ENCODE measurements at regions not wholly inside any gene's neighbourhood (a gene's known extent, or its start where the extent isn't known, plus 50 kb on each side); places are given as distances from the start of the nearest gene placed in this dataset.

DNA sequence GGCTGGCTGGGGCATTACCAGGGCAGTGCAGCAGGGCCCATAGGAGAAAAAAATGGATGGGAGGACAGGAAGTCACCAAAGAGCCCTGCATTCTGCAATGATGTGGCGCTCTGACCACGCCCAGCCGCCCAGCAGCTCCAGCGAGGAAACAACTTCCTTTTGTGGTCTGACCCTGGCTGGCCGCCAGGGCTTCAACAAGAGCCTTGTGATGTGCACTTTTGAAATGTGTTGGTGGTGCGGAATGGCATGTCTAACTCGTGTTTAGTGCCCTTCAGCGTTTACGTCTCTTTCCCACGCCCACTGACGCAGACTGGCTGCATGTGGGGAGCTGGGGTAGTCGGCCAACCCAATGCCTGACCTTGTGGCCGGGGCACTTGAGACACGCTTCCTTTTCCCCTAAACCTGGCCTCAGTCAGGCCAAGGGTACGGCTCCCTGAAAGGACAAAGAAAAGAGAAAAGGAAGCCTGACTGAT lies 81.9 kb upstream of the CTNNB1 start:
- DNase-seq: no peak

DNA sequence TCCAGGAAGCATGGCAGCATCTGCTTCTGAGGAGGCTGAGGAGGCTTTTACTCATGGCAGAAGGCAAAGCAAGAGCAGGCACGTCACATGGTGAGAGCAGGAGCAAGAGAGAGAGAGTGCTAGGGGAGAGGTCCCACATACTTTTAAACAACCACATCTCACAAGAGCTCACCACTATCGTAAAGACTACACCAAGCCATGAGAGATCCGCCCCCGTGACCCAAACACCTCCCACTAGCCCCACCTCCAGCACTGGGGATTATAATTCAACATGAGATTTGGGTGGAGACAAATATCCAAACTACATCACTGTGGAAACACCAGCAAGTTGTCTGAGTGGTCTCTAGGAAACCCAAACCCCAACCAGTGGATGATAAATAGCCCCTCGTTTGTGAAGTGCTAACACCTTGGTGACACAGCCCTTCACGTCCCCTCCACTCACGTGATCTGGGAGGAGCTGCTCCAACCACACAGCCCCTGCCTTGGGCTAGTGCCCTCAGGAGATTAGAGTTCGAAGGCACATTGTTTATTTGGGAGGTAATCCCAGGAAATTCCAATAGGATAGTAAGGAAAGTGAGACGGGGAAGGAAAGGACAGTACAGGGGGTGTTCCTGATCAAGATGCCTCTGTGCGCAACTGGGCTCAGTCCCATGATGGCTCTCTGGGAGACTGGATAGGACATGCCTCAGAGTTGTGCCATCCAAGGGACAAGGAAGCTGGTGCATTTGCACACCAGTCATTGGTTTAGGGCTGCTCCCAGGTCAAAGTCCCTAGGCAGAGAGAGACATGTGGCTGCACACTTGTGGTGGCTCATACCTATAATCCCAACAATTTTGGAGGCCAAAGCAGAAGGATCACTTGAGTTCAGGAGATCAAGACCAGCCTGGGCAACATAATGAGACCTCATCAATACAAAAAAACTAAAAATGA lies 80.6 kb upstream of the CTNNB1 start:
- DNase-seq: no peak

DNA sequence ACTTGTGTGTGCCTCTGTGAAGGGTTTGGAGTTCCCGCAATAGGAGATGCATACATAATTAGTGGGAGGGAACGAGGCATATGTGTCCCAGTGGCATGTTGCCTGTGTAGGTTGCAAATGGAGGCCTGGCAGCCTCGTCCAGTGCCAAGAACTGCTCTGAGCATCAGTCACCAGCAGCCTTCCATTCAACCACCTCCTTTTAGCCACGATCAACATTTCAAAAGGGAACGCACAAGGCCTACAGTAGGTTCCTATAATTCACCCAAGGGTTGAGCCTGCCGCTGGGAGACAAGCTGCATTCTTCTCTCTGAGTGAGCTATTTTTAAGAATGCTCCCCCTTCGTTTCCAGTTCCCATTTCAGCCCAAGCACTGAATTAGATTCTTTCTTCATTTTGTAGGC lies 78.8 kb upstream of the CTNNB1 start:
- DNase-seq: no peak

- no peak for DNase-seq
Observed at GRCh38 chr3:41125258-41125657, 74.0 kb upstream of the CTNNB1 start.

- DNase-seq: no peak
Observed at GRCh38 chr3:41126472-41126871, 72.8 kb upstream of the CTNNB1 start.

DNA sequence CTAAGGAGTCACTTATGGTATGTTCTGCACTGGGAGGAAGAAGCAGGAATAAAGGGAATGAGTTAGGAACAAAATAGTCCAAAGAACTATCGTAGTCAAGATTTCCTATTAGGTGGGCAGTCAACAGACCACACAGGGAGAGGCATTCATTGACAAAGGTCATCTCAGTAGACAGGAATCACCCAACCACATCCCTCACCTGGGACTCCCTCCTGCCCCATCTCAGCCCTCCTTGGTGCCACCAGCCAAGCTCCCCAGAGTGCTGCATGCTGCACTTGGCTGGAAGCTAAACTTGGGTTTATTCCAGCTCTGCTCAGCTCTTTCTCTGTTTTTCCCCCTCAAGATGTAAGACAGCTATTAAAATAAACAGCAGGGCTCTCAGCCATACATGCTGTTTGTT lies 72.3 kb upstream of the CTNNB1 start:
- no peak for DNase-seq

GRCh38 chr3:41127414-41127813 lies 71.9 kb upstream of the CTNNB1 start:
- DNase-seq: no peak

DNA sequence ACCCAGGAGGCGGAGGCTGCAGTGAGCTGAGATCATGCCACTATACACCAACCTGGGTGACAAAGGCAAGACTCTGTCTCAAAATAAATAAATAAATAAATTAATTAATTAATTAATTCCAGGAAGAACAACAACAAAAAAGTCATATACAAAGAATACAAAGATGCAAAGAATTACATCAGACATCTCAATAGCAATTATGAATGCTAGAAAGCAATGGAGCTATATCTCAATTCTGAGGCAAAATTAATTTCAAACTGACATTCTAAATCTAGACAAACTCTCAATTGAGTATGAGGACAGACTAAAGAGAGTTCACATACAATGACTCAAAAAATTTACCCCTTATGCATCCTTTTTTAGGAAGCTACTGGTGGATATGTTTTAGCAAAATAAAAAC lies 69.6 kb upstream of the CTNNB1 start:
- no peak for DNase-seq

DNA sequence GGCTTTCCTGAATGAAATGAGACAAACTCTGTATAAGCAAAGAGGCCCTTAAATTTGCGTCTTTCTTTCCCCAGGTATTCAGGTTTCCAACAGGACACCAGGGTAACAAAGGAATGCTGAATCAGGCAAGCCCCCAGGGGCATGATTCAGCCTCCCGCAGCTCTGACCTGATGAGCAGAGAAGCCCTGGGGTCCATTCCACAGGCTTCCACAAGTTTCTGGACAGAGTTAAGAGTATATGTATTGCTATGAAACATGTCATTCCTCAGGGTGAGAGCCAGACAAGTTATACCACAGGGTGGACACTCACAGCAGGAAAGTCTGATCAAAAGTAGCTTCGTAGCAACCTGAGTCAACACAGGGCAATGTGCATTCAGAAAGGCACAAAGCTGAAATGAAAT lies 68.1 kb upstream of the CTNNB1 start:
- DNase-seq: no peak

GRCh38 chr3:41137686-41138111 lies 61.6 kb upstream of the CTNNB1 start:
- no peak for DNase-seq

GRCh38 chr3:41138146-41138545 lies 61.2 kb upstream of the CTNNB1 start:
- DNase-seq: no peak

DNA sequence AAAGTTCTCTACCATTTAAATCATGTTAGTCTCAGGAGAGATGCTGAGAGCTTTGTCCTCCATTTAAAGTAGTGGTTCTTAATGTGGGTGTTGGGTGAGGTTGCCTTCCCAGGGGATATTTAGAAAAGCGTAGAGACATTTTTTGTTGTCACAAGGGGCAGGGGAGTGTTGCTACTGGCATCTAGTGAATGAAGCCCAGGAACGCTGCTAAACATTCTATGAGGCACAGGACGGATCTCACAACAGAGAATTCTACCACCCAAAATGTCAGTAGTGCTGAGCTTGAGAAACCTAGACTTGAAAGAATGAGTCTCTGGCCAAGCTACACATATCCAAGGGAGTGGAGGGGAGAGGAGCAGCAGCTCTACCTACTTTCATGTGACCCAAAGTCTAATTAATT lies 60.7 kb upstream of the CTNNB1 start:
- no peak for DNase-seq

DNA sequence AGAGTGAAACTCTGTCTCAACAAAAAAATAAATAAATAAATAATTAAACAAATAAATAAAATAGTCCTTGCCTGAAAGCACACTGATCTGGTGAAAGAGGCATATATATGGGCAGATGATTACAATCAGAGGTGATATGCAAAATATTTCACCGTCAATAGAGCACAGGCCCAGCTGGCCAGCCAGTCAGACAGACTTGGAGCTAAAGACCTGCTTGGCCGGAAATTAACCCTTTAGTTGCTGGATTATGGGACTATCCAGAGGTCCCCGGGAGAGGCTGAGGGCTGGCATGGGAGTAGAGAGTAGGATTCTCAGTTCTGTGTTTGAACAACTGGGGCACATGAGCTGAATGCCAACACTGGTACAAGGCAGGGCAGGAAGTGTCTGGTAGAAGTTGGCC lies 59.1 kb upstream of the CTNNB1 start:
- no peak for DNase-seq

- no peak for DNase-seq
Observed at GRCh38 chr3:41141433-41142167, 57.7 kb upstream of the CTNNB1 start.

DNA sequence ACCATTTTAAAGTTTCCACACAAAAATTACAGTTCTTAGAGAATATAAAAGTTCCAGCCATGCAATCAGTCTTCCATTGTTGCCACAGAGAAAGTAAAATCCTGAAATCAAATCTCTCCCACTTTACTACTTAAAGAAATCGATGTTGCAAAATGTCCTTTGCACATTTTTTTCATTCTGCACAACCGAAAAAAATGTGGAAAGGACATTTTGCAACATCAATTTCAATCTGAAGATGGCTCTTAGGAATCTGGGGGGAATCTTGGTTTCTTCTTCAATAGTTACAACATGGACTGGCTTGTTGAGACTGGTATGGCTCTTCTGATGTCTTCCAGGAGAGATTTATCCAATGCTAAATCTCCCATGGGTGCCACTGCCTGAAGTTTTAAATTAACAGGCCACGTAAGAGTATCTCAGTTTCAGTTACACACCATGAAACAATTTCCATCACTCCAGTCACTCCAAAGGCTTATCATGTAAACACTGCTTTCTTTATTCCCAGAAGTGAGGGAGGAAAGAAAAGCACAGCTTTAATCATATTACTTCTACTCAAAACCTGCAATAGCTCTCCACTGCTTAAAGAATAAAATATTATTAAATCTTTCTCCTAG lies 55.8 kb upstream of the CTNNB1 start:
- DNase-seq: no peak

GRCh38 chr3:41144631-41145030 lies 54.7 kb upstream of the CTNNB1 start:
- DNase-seq: no peak

DNA sequence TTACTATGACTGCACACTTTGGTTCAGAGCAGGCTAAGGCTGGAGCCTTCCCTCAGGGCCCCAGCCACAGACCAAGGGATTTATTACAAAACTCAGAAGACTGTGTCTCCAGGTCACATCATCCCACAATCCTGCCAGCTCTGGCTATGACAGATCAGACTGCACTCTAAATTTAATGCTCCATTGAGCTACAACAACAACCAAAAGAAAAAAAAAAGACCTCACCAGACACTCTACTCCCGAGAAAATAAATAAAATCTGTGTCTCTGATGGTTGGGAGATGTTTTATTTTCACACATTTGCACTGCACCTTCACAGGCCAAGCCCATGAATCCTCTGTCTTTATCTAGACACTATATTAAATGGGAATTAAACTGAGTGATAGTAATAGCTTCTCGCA lies 50.8 kb upstream of the CTNNB1 start:
- no peak for DNase-seq

- no peak for DNase-seq
Observed at GRCh38 chr3:41148901-41149300, 50.4 kb upstream of the CTNNB1 start.

Data from GOT3 (cell line).